ENCODE measurements at regions not wholly inside any gene's neighbourhood (a gene's known extent, or its start where the extent isn't known, plus 50 kb on each side); places are given as distances from the start of the nearest gene placed in this dataset.

DNA sequence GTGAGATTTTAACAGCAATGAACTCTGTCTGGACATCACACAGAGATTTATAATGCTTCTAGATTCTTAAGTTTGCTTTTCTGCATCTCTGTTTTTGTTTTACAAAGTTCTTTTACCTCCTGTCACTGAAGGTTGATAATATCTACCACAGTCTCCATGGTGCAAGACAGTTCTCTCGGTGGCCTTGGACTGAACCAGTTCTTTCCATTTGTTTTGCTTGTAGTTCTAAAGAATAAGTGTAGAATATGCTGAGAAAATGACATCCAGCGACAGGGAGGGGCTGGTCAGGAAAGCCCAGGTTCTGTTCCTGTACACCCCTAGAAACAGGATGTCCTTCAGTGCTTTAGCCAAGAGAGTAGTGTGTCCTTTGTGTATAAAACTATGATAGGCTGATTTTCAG lies 1079.5 kb upstream of the INTU start:
- TF ChIP-seq, protein P1, sequence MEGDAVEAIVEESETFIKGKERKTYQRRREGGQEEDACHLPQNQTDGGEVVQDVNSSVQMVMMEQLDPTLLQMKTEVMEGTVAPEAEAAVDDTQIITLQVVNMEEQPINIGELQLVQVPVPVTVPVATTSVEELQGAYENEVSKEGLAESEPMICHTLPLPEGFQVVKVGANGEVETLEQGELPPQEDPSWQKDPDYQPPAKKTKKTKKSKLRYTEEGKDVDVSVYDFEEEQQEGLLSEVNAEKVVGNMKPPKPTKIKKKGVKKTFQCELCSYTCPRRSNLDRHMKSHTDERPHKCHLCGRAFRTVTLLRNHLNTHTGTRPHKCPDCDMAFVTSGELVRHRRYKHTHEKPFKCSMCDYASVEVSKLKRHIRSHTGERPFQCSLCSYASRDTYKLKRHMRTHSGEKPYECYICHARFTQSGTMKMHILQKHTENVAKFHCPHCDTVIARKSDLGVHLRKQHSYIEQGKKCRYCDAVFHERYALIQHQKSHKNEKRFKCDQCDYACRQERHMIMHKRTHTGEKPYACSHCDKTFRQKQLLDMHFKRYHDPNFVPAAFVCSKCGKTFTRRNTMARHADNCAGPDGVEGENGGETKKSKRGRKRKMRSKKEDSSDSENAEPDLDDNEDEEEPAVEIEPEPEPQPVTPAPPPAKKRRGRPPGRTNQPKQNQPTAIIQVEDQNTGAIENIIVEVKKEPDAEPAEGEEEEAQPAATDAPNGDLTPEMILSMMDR (IDR thresholded peaks at IDR 0.05), result no peak
- no peak for TF ChIP-seq EZH2 (IDR thresholded peaks at IDR 0.05; ENCODE audit: borderline replicate concordance, insufficient read depth, low read depth, low read length, poor library complexity, severe bottlenecking)

Data from B cell (primary cell).